AG04449 (cell line): ENCODE measurements at regions not wholly inside any gene's neighbourhood (a gene's known extent, or its start where the extent isn't known, plus 50 kb on each side); places are given as distances from the start of the nearest gene placed in this dataset.

Experiments
- CTCF ChIA-PET: fragments of 350-600 bp; formaldehyde crosslinking; extraction: SDS; loops from one replicate; lab custom pipeline; 2021; ENCODE audit warnings: antibody characterized with exemption; lab: Yijun Ruan, JAX
- POLR2A ChIA-PET: fragments of 400-600, 350-600 bp; formaldehyde crosslinking; extraction: SDS; loops from one replicate; lab custom pipeline; 2020; ENCODE audit warnings: antibody characterized with exemption, inconsistent platforms; lab: Yijun Ruan, JAX
- DNase-seq: peaks from one replicate; pipeline ENCODE4 v3.0.0-alpha.2; 2010; ENCODE audit warnings: low read depth, low spot score
- H3K4me3 ChIP-seq: 2 replicates; pipeline ENCODE4 v1.5.1; 2011; ENCODE audit warnings: low read depth, mild to moderate bottlenecking, control low read depth, low read length
- TF ChIP-seq, protein P1 (sequence below): IDR thresholded peaks from one replicate; pipeline ENCODE4 v1.5.1; 2011; ENCODE audit warnings: mild to moderate bottlenecking, moderate library complexity, low read length, control low read depth, inconsistent platforms; ENCODE audit not compliant: insufficient read depth; ENCODE audit errors: missing control alignments

GRCh38 chr1:87497380-87498203, 168.9 kb downstream of the LMO4 start:
- CTCF ChIA-PET: no interaction called here
- POLR2A ChIA-PET: no interaction called here
- no peak overlapping the region for H3K4me3 ChIP-seq
- DNase-seq: no peak
- TF ChIP-seq, protein P1, sequence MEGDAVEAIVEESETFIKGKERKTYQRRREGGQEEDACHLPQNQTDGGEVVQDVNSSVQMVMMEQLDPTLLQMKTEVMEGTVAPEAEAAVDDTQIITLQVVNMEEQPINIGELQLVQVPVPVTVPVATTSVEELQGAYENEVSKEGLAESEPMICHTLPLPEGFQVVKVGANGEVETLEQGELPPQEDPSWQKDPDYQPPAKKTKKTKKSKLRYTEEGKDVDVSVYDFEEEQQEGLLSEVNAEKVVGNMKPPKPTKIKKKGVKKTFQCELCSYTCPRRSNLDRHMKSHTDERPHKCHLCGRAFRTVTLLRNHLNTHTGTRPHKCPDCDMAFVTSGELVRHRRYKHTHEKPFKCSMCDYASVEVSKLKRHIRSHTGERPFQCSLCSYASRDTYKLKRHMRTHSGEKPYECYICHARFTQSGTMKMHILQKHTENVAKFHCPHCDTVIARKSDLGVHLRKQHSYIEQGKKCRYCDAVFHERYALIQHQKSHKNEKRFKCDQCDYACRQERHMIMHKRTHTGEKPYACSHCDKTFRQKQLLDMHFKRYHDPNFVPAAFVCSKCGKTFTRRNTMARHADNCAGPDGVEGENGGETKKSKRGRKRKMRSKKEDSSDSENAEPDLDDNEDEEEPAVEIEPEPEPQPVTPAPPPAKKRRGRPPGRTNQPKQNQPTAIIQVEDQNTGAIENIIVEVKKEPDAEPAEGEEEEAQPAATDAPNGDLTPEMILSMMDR: no peak

DNA sequence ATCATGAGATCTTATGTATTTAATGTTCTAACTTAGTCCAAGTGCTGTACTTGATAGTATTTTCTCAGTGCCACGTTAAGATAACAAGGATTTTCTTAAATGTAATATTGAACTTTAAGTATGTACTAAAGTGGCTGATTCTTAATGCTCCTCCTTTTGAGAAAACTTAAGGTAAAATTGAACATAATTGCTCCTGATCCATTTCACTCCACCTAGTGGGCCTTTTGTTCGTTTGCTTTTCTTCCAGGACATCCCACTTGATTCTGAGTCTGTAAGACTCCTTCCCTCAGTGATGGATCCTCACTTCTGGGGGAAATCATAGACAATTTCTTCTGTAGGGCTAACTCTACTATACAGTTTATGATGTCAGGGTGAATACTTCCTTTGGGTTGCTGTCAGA, 173.1 kb downstream of the LMO4 start:
- H3K4me3 ChIP-seq: no peak overlapping the region
- ChIA-PET CTCF (no interaction called here), POLR2A (no interaction called here)
- no peak for DNase-seq
- TF ChIP-seq, protein P1: no peak

GRCh38 chr1:87505391-87505983, 176.8 kb downstream of the LMO4 start:
- no peak overlapping the region for H3K4me3 ChIP-seq
- DNase-seq: no peak
- ChIA-PET CTCF (no interaction called here), POLR2A (no interaction called here)
- TF ChIP-seq, protein P1: no peak

GRCh38 chr1:87506147-87506546, 177.5 kb downstream of the LMO4 start:
- no peak for DNase-seq
- CTCF ChIA-PET: no interaction called here
- POLR2A ChIA-PET: no interaction called here
- H3K4me3 ChIP-seq: no peak overlapping the region
- TF ChIP-seq, protein P1: no peak

DNA sequence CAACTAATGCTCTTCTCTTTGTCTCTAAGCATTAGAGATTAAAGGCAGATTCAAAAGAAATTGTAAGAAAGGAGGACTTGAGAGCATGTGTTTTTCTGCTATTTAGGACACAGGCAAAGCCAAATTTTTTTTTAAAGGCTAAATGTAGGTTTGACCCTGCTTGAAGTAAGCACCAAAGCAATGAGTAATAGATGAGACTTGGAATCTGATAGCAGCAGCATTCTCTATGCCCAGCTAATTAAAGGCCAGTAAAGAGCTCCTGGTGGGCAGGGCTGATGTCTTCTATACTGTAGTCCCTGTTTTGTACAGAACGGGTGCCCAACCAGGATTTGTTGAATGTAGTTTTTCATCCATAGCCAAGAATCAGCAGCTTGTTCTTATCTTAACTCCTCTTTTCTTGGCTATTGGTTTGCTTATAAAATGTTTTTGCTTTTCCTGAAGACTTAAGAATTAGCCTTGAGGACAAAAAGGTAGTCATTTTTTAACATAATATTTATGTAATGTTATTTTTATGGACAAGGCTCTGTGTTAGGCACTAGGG, 179.6 kb downstream of the LMO4 start:
- TF ChIP-seq, protein P1: no peak
- ChIA-PET POLR2A (no interaction called here), CTCF (no interaction called here)
- no peak overlapping the region for H3K4me3 ChIP-seq
- no peak for DNase-seq

DNA sequence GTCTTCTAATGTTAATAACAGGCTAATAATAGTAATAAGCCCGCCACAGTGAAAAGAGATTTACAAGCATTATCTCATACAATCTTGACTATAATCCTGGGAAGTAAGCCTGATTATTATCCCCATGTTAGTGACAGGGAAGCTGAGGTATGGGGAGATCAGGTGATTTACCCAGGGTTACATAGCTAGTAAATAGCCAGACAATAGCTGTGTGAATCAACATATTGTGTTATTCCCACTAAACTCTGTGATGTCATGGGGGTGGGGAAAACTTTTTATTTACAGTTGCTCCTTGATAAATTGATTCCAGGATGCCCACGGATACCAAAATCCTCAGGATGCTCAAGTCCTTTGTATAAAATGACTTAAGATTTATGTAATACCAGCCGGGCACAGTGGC, 181.9 kb downstream of the LMO4 start:
- POLR2A ChIA-PET: no interaction called here

More for the DNA sequence above, 181.9 kb downstream of the LMO4 start:
- no peak overlapping the region for H3K4me3 ChIP-seq
- TF ChIP-seq, protein P1: no peak
- no peak for DNase-seq
- CTCF ChIA-PET: no interaction called here
